ENCODE measurements at regions not wholly inside any gene's neighbourhood (a gene's known extent, or its start where the extent isn't known, plus 50 kb on each side); places are given as distances from the start of the nearest gene placed in this dataset.

GRCh38 chr6:71392276-71392675 lies 103.7 kb downstream of the OGFRL1 start:
- Mint-ChIP-seq H3K36me3 (ENCODE audit: insufficient read depth, unreplicated experiment) (peaks cover 11% of the 10 kb centered on the region), H3K27me3 (ENCODE audit: insufficient read depth, unreplicated experiment) (no peaks in the 10 kb centered on the region), H3K9me3 (ENCODE audit: unreplicated experiment) (no peaks in the 10 kb centered on the region), H3K27ac (ENCODE audit: low read depth, unreplicated experiment) (peak overlapping the region; percentile 7), H3K4me1 (ENCODE audit: insufficient read depth, unreplicated experiment) (peaks cover 49% of the 10 kb centered on the region), H3K4me3 (ENCODE audit: unreplicated experiment) (no peak overlapping the region)
- no peak for TF ChIP-seq CTCF (IDR thresholded peaks at IDR 0.05; ENCODE audit: unreplicated experiment)
- no peak for DNase-seq (ENCODE audit: unreplicated experiment)
- POLR2A ChIA-PET: interaction anchor here (1.6 to 3.9 kb wide), 2 partner anchors 28 to 103 kb away, joined by 3 to 15 read pairs; no protein-coding TSS in a partner anchor
- intact Hi-C loops (cut with micrococcal nuclease): no loop called here
- CTCF ChIA-PET: interaction anchor here (0.7 kb wide), 1 partner anchor 559 kb away, joined by 3 read pairs; no protein-coding TSS in a partner anchor
- BruUV-seq (replicated peaks): no TSS peak

- Mint-ChIP-seq H3K27me3 (ENCODE audit: insufficient read depth, unreplicated experiment) (no peaks in the 10 kb centered on the region), H3K27ac (ENCODE audit: low read depth, unreplicated experiment) (peak overlapping the region; percentile 31), H3K4me3 (ENCODE audit: unreplicated experiment) (peak overlapping the region; percentile 19), H3K36me3 (ENCODE audit: insufficient read depth, unreplicated experiment) (peaks cover 15% of the 10 kb centered on the region), H3K4me1 (ENCODE audit: insufficient read depth, unreplicated experiment) (peaks cover 39% of the 10 kb centered on the region), H3K9me3 (ENCODE audit: unreplicated experiment) (no peaks in the 10 kb centered on the region)
- intact Hi-C loops (cut with micrococcal nuclease): no loop called here
- POLR2A ChIA-PET: interaction anchor here (0.7 to 4.0 kb wide), 4 partner anchors 11 to 110 kb away, joined by 3 to 33 read pairs (median 9); no protein-coding TSS in a partner anchor
- BruUV-seq (replicated peaks): no TSS peak
- TF ChIP-seq CTCF (IDR thresholded peaks at IDR 0.05; ENCODE audit: unreplicated experiment): no peak
- DNase-seq (ENCODE audit: unreplicated experiment): no peak
- CTCF ChIA-PET: no interaction called here
Observed at GRCh38 chr6:71393471-71393870, 104.9 kb downstream of the OGFRL1 start.

- peak; percentile 59 for DNase-seq (ENCODE audit: unreplicated experiment)
- ChIA-PET CTCF (no interaction called here), POLR2A (interaction anchor here (0.7 to 4.0 kb wide), 4 partner anchors 11 to 110 kb away, joined by 3 to 33 read pairs (median 9); no protein-coding TSS in a partner anchor)
- Mint-ChIP-seq H3K27ac (ENCODE audit: low read depth, unreplicated experiment) (peak overlapping the region; percentile 31), H3K4me1 (ENCODE audit: insufficient read depth, unreplicated experiment) (peaks cover 39% of the 10 kb centered on the region), H3K36me3 (ENCODE audit: insufficient read depth, unreplicated experiment) (peaks cover 15% of the 10 kb centered on the region), H3K27me3 (ENCODE audit: insufficient read depth, unreplicated experiment) (no peaks in the 10 kb centered on the region), H3K4me3 (ENCODE audit: unreplicated experiment) (peak overlapping the region; percentile 19), H3K9me3 (ENCODE audit: unreplicated experiment) (no peaks in the 10 kb centered on the region)
- intact Hi-C loops (cut with micrococcal nuclease): no loop called here
- TF ChIP-seq CTCF (IDR thresholded peaks at IDR 0.05; ENCODE audit: unreplicated experiment): no peak
- BruUV-seq (replicated peaks): no TSS peak
Observed at GRCh38 chr6:71393981-71394432, 105.4 kb downstream of the OGFRL1 start.

- intact Hi-C loops (cut with micrococcal nuclease): no loop called here
- peaks cover 39% of the 10 kb centered on the region for H3K4me1 Mint-ChIP-seq (ENCODE audit: insufficient read depth, unreplicated experiment)
- H3K27ac Mint-ChIP-seq (ENCODE audit: low read depth, unreplicated experiment): no peak overlapping the region
- no peaks in the 10 kb centered on the region for H3K9me3 Mint-ChIP-seq (ENCODE audit: unreplicated experiment)
- no peak for TF ChIP-seq CTCF (IDR thresholded peaks at IDR 0.05; ENCODE audit: unreplicated experiment)
- DNase-seq (ENCODE audit: unreplicated experiment): no peak
- H3K4me3 Mint-ChIP-seq (ENCODE audit: unreplicated experiment): no peak overlapping the region
- no peaks in the 10 kb centered on the region for H3K27me3 Mint-ChIP-seq (ENCODE audit: insufficient read depth, unreplicated experiment)
- ChIA-PET POLR2A (interaction anchor here (3.9 to 4.0 kb wide), 2 partner anchors 10 to 25 kb away, joined by 15 to 33 read pairs; no protein-coding TSS in a partner anchor), CTCF (interaction anchor here (0.6 to 1.9 kb wide), 3 partner anchors 10 to 90 kb away, joined by 3 to 13 read pairs (median 5); no protein-coding TSS in a partner anchor)
- no TSS peak for BruUV-seq (replicated peaks)
- peaks cover 15% of the 10 kb centered on the region for H3K36me3 Mint-ChIP-seq (ENCODE audit: insufficient read depth, unreplicated experiment)
Observed at GRCh38 chr6:71394926-71395325, 106.3 kb downstream of the OGFRL1 start.
